ENCODE measurements at regions not wholly inside any gene's neighbourhood (a gene's known extent, or its start where the extent isn't known, plus 50 kb on each side); places are given as distances from the start of the nearest gene placed in this dataset.

DNA sequence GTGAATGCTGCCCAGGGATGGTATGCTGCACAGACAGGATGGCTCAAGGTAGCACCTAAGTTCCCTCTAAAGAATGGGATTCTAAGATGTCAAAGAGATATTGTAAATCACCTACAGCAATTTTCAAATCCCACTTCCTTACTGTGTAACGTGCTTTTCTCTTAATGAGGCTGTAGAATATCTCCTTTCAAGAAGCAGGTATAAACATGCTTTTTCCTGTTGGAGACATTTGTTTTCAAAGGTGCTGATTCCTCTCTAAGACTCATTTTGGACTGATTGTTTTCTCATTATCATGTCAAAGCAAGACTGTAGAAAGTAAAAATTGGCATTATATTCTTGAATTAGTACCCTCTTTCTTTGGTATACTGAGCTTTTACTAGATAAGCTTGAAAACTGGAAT lies 412.6 kb upstream of the PAPPA start:
- TF ChIP-seq GABPA (IDR thresholded peaks at IDR 0.05 in 1 of 2, conservative IDR thresholded peaks at IDR 0.05 in 1 of 2) (no peak), TAF1 (conservative IDR thresholded peaks at IDR 0.05) (no peak), YY1 (IDR thresholded peaks at IDR 0.05) (no peak), JUND (IDR thresholded peaks at IDR 0.05) (no peak), ATF3 (IDR thresholded peaks at IDR 0.05) (no peak), FOXA1 (IDR thresholded peaks at IDR 0.05) (no peak), RXRA (IDR thresholded peaks at IDR 0.05) (no peak)
- TF ChIP-seq, protein P1, sequence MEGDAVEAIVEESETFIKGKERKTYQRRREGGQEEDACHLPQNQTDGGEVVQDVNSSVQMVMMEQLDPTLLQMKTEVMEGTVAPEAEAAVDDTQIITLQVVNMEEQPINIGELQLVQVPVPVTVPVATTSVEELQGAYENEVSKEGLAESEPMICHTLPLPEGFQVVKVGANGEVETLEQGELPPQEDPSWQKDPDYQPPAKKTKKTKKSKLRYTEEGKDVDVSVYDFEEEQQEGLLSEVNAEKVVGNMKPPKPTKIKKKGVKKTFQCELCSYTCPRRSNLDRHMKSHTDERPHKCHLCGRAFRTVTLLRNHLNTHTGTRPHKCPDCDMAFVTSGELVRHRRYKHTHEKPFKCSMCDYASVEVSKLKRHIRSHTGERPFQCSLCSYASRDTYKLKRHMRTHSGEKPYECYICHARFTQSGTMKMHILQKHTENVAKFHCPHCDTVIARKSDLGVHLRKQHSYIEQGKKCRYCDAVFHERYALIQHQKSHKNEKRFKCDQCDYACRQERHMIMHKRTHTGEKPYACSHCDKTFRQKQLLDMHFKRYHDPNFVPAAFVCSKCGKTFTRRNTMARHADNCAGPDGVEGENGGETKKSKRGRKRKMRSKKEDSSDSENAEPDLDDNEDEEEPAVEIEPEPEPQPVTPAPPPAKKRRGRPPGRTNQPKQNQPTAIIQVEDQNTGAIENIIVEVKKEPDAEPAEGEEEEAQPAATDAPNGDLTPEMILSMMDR (IDR thresholded peaks at IDR 0.05; ENCODE audit: low read depth, low read length, missing input control), result no peak
- TF ChIP-seq, protein P2, sequence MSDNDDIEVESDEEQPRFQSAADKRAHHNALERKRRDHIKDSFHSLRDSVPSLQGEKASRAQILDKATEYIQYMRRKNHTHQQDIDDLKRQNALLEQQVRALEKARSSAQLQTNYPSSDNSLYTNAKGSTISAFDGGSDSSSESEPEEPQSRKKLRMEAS (IDR thresholded peaks at IDR 0.05), result no peak

Measured in liver (tissue), 3 donors.